ENCODE measurements at regions not wholly inside any gene's neighbourhood (a gene's known extent, or its start where the extent isn't known, plus 50 kb on each side); places are given as distances from the start of the nearest gene placed in this dataset.

GRCh38 chr5:29993286-29993685 lies 1200.2 kb upstream of the CDH6 start:
- CTCF ChIA-PET, result no interaction called here
- Mint-ChIP-seq H3K4me1 (ENCODE audit: low read depth) (no peaks in the 10 kb centered on the region), H3K4me3 (no peak overlapping the region), H3K9me3 (peaks cover 8% of the 10 kb centered on the region), H3K27ac (no peak overlapping the region), H3K36me3 (ENCODE audit: low read depth) (no peaks in the 10 kb centered on the region), H3K27me3 (no peaks in the 10 kb centered on the region)
- no peaks in the 10 kb centered on the region for H3K27me3 ChIP-seq (ENCODE audit: control insufficient read depth in 1 of 2, insufficient read depth in 2 of 2, low read length in 2 of 2)
- intact Hi-C loops (cut with DNase I, micrococcal nuclease), result no loop called here
- TF ChIP-seq CTCF (IDR thresholded peaks at IDR 0.05), result no peak
- no peak overlapping the region for H3K27ac ChIP-seq (ENCODE audit: low read depth in 1 of 2, low read length in 2 of 2)
- no peaks in the 10 kb centered on the region for H3K4me1 ChIP-seq (ENCODE audit: insufficient read depth, low read length)
- DNase-seq, result no peak
- no peak for ATAC-seq (ENCODE audit: poor library complexity)
- POLR2A ChIA-PET, result no interaction called here
- H3K36me3 ChIP-seq (ENCODE audit: insufficient read depth, low read length), result no peaks in the 10 kb centered on the region
- no peaks in the 10 kb centered on the region for H3K9me3 ChIP-seq (ENCODE audit: control insufficient read depth in 1 of 2, insufficient read depth in 1 of 2, low read length in 2 of 2)
- H3K4me3 ChIP-seq (ENCODE audit: low read length), result no peak overlapping the region

GRCh38 chr5:29992248-29992647 lies 1201.2 kb upstream of the CDH6 start:
- Histone ChIP-seq H3K4me1 (ENCODE audit: insufficient read depth, low read length) (no peaks in the 10 kb centered on the region), H3K9me3 (ENCODE audit: control insufficient read depth in 1 of 2, insufficient read depth in 1 of 2, low read length in 2 of 2) (no peaks in the 10 kb centered on the region), H3K27ac (ENCODE audit: low read depth in 1 of 2, low read length in 2 of 2) (no peak overlapping the region), H3K27me3 (ENCODE audit: control insufficient read depth in 1 of 2, insufficient read depth in 2 of 2, low read length in 2 of 2) (no peaks in the 10 kb centered on the region), H3K4me3 (ENCODE audit: low read length) (no peak overlapping the region), H3K36me3 (ENCODE audit: insufficient read depth, low read length) (no peaks in the 10 kb centered on the region)
- ChIA-PET CTCF (no interaction called here), POLR2A (no interaction called here)
- no peak for ATAC-seq (ENCODE audit: poor library complexity)
- Mint-ChIP-seq H3K4me1 (ENCODE audit: low read depth) (no peaks in the 10 kb centered on the region), H3K4me3 (no peak overlapping the region), H3K36me3 (ENCODE audit: low read depth) (no peaks in the 10 kb centered on the region), H3K27ac (no peak overlapping the region), H3K9me3 (peaks cover 8% of the 10 kb centered on the region), H3K27me3 (no peaks in the 10 kb centered on the region)
- no peak for TF ChIP-seq CTCF (IDR thresholded peaks at IDR 0.05)
- DNase-seq, result no peak
- intact Hi-C loops (cut with DNase I, micrococcal nuclease), result no loop called here

- ChIA-PET POLR2A (no interaction called here), CTCF (no interaction called here)
- no peak for DNase-seq
- H3K4me3 ChIP-seq (ENCODE audit: low read length), result no peak overlapping the region
- TF ChIP-seq CTCF (IDR thresholded peaks at IDR 0.05), result no peak
- H3K9me3 ChIP-seq (ENCODE audit: control insufficient read depth in 1 of 2, insufficient read depth in 1 of 2, low read length in 2 of 2), result peaks cover 0 to 5% of the 10 kb centered on the region in 2 experiments
- no peaks in the 10 kb centered on the region for H3K27me3 ChIP-seq (ENCODE audit: control insufficient read depth in 1 of 2, insufficient read depth in 2 of 2, low read length in 2 of 2)
- intact Hi-C loops (cut with DNase I, micrococcal nuclease), result no loop called here
- ATAC-seq (ENCODE audit: poor library complexity), result no peak
- H3K9me3 Mint-ChIP-seq, result peaks cover 6% of the 10 kb centered on the region
- no peak overlapping the region for H3K27ac ChIP-seq (ENCODE audit: low read depth in 1 of 2, low read length in 2 of 2)
- H3K27me3 Mint-ChIP-seq, result no peaks in the 10 kb centered on the region
- H3K36me3 ChIP-seq (ENCODE audit: insufficient read depth, low read length), result no peaks in the 10 kb centered on the region
- H3K27ac Mint-ChIP-seq, result no peak overlapping the region
- H3K4me1 ChIP-seq (ENCODE audit: insufficient read depth, low read length), result no peaks in the 10 kb centered on the region
- H3K4me3 Mint-ChIP-seq, result no peak overlapping the region
- no peaks in the 10 kb centered on the region for H3K36me3 Mint-ChIP-seq (ENCODE audit: low read depth)
- no peaks in the 10 kb centered on the region for H3K4me1 Mint-ChIP-seq (ENCODE audit: low read depth)
Measured at GRCh38 chr5:29990681-29991080, 1202.8 kb upstream of the CDH6 start.

Measured in CD4-positive, alpha-beta T cell (primary cell).